ENCODE measurements at regions not wholly inside any gene's neighbourhood (a gene's known extent, or its start where the extent isn't known, plus 50 kb on each side); places are given as distances from the start of the nearest gene placed in this dataset.

- TF ChIP-seq NFRKB (IDR thresholded peaks at IDR 0.05) (no peak), ZNF384 (IDR thresholded peaks at IDR 0.05) (no peak), SP1 (IDR thresholded peaks at IDR 0.05) (no peak), TARDBP (IDR thresholded peaks at IDR 0.05) (no peak), FOXA1 (IDR thresholded peaks at IDR 0.05) (no peak), PKNOX1 (IDR thresholded peaks at IDR 0.05) (no peak), FOXM1 (IDR thresholded peaks at IDR 0.05; ENCODE audit: borderline replicate concordance) (no peak), ELF4 (IDR thresholded peaks at IDR 0.05) (no peak), SUZ12 (IDR thresholded peaks at IDR 0.05) (no peak), ARNT (IDR thresholded peaks at IDR 0.05) (no peak)
These were observed 288.1 kb downstream of the RPLP1 start for GRCh38 chr15:69740684-69741083.

Data from HEK293T (cell line).